ENCODE measurements at regions not wholly inside any gene's neighbourhood (a gene's known extent, or its start where the extent isn't known, plus 50 kb on each side); places are given as distances from the start of the nearest gene placed in this dataset.

DNA sequence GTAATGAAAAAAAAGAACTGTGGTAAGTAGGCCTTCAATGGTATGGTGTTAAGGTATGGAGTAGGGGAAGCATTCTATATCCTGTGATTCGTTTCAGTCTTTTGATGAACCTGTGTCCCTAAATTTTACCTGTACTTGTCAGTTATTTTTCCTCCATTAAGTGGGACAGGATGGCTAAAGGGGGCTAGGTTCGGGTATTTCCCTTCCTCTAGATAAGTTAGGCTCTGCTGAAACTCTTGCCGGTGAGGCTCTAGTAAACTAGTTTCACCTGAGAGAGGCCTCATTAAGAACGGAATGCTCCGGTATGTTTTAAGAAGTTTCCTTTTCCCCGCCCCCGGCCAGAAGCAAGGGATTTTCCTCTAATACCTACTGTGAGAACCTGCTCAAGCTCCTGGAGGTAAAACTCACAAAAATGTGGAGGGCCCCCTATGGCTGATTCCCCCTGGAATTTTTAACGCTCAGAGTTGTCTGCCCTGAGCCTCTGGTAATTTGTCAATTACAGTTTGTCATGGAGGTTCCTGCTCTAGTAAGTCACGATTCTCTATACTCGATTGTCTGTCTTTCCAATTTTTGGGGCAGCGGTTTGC is 87.7 kb downstream of the MACIR start:
- TF ChIP-seq, protein P1, sequence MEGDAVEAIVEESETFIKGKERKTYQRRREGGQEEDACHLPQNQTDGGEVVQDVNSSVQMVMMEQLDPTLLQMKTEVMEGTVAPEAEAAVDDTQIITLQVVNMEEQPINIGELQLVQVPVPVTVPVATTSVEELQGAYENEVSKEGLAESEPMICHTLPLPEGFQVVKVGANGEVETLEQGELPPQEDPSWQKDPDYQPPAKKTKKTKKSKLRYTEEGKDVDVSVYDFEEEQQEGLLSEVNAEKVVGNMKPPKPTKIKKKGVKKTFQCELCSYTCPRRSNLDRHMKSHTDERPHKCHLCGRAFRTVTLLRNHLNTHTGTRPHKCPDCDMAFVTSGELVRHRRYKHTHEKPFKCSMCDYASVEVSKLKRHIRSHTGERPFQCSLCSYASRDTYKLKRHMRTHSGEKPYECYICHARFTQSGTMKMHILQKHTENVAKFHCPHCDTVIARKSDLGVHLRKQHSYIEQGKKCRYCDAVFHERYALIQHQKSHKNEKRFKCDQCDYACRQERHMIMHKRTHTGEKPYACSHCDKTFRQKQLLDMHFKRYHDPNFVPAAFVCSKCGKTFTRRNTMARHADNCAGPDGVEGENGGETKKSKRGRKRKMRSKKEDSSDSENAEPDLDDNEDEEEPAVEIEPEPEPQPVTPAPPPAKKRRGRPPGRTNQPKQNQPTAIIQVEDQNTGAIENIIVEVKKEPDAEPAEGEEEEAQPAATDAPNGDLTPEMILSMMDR (IDR thresholded peaks at IDR 0.05) = no peak
- TF ChIP-seq POLR2AphosphoS5 (IDR thresholded peaks at IDR 0.05; ENCODE audit: low read depth, low read length) = no peak

Measured in Panc1 (cell line).